Fibroblast of skin of right quadriceps (primary cell): ENCODE measurements at regions not wholly inside any gene's neighbourhood (a gene's known extent, or its start where the extent isn't known, plus 50 kb on each side); places are given as distances from the start of the nearest gene placed in this dataset.
A peak's percentile ranks its signal among the peaks of the same experiment; 100 is the strongest.

Experiments
- DNase-seq: peaks from one replicate; pipeline ENCODE4 v3.0.0-alpha.2; 2013

- DNase-seq: no peak
Measured at GRCh38 chr9:115966660-115967059, 186.9 kb upstream of the PAPPA start.

- no peak for DNase-seq
Measured at GRCh38 chr9:115969096-115969495, 184.5 kb upstream of the PAPPA start.

DNA sequence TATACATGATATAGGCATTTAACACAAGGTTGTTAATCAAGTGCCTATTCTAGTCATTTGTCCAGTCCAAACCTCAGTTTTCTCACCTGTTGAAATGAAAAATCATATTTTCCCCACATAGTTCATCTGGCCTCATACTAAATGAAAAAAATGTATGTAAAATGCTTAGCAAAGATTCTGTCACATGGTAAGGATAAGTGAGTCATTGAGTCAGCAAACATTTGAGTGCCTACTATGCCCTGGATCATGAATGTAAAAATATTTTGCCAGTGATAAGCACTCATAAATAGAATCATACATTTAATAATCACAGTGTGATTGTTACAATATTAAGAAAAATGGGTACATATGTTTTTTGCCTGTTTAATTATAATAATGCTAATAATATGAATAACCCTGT is 181.2 kb upstream of the PAPPA start:
- no peak for DNase-seq

GRCh38 chr9:115972843-115973595 is 180.6 kb upstream of the PAPPA start:
- DNase-seq: peak; percentile 51

GRCh38 chr9:115976781-115977180 is 176.8 kb upstream of the PAPPA start:
- no peak for DNase-seq

DNA sequence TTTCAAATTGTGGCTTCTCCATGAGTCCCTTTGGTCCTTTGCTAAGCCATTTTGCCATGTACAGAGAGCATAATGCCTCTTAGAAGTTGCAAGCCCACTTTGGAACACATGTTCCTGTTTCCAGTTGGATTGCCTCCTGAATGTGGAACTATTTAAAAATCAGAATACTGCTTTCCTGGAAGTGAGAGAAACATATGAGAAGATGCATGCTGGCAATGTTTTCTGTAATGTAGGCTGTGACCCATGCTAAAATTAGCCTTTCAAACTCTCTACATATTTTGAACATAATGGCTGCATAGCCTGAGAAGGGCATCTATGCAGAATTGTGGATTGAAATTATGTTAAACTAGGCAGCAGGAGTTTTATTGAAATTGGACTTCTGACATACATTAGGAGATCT is 175.5 kb upstream of the PAPPA start:
- no peak for DNase-seq

- DNase-seq: peak; percentile 43
Measured at GRCh38 chr9:115978659-115979096, 174.9 kb upstream of the PAPPA start.

- DNase-seq: no peak
Measured at GRCh38 chr9:115980054-115980453, 173.5 kb upstream of the PAPPA start.

DNA sequence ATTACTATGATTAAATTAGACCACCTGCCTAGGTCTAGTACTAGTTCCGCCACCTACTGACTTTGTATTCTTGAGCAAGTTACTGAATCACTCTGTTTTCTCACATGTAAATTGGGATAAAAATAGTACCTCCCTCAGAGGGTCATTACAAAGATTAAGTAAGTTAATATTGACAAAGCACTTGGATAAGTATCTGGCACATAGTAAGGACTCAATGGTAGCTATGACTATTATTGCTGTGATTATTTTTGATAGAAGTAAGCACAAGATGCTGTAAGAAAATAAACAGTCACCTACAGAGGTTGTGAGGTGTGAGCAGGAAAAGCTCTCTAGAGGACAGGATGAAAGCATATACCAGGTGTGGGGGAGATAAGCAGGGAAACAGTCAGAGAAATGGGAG is 173.1 kb upstream of the PAPPA start:
- DNase-seq: no peak

GRCh38 chr9:115980976-115981375 is 172.6 kb upstream of the PAPPA start:
- no peak for DNase-seq

- no peak for DNase-seq
Measured at GRCh38 chr9:115983366-115983765, 170.2 kb upstream of the PAPPA start.

DNA sequence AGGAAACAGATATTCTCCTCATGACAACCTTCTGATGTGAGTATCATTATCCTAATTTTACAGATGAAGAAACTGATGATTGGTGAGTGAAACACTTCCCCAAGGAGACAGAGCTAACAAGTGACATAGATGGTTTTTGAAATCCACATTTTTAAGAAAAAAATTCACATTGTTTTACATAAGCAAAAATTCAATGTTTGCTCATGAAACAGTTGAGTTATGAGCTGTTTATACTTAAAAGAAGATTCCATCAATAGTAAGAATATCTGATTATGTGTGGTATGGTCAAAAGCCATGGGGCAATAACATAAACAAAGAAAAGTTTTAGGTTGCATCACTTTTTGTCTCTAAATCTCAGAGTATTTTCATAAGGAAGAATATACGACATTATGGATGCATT is 167.9 kb upstream of the PAPPA start:
- DNase-seq: no peak

GRCh38 chr9:115986508-115986907 is 167.1 kb upstream of the PAPPA start:
- DNase-seq: no peak

DNA sequence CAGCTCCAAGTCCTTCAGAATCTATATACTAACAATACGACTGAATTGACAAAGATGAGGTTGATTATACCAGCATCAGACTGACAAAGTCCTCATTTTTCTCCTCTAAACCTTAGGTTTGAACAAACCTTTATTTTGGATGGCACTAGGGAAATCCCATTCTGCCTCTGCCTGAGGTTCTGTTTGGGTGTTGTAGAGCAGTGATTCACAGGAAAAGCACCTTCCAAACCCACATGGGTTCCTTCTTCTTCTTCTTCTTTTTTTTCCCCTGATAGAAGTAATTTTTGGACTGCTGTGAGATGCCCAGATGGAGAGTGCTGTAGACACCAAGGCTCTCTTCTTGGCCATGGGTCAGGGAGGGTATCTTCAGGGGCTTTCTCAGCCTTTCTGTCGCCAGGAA is 164.9 kb upstream of the PAPPA start:
- no peak for DNase-seq

DNA sequence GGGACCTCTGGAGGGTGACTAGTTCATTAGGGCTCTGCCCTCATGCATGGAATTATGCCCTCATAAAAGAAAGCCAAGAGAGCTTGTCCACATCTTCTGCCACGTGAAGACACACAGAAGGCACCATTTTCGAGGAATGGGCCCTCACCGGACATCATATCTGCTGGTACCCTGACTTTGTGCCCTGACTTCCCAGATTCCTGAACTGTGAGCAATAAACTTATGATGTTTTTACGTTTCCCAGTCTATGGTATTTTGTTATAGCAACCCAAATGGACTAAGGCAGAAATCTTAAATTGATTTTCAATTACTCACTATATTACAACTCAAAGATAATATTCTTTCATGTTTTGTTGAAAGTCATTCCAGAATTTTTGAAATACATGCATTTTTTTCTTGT is 163.8 kb upstream of the PAPPA start:
- no peak for DNase-seq

DNA sequence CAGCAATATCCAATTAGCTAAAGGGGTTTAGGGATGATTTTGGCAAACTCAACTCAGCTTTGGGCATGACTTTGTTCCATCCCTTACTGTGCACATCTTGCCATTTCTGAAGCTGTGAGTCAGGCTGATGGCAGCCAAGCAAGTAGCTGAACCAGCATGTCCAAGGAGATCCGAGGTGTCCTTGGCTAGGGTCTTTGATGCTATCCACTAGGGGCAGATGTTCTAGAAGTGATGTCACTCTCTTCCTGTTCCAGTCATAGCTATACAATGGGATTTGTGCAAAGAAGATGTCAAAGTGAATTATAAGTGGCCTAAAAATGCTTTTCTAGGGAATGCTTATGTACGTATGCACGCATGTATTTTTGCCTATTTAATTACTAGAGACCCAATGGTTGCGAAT is 160.8 kb upstream of the PAPPA start:
- DNase-seq: peak; percentile 90

DNA sequence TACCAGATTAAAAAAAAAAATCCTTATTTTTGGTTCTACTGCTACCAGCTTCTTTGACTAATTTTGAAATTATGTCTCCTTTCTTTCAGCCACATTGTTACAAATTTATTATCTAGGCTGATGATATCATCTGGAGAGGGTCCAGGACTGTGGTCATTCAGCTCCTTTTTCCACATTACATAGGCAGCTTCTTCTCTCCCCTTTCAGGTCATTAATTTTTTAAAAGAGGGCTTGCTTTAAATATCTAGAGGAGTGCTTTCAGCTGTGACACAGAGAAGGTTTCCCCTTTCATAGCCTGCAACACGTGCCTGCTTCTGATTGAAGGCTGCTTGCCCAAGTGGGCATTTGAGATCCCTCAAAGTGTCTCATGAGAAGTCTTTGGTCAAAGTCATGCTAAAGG is 155.7 kb upstream of the PAPPA start:
- peak; percentile 93 for DNase-seq

DNA sequence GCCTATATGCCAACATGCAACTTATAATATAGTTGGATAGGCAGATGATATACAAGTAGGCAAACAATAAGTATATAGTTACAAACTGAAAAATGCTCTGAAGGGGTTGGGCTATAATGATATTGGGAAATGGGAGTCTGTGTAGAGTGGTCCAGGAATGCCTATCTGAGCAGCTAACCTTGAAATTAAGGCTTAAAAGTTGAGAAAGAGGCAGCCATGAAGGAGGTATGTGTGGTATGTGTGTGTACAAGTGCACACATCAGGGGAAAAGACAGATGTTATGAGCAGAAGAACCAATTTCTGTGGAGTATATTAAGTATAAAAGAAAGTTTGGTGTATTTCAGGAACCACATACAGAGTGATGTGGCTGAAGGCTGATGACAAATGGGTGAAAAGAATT is 154.9 kb upstream of the PAPPA start:
- DNase-seq: peak; percentile 60

- DNase-seq: peak; percentile 70
Measured at GRCh38 chr9:115999498-115999897, 154.1 kb upstream of the PAPPA start.

- no peak for DNase-seq
Measured at GRCh38 chr9:116000748-116001329, 152.8 kb upstream of the PAPPA start.

GRCh38 chr9:116002181-116002580 is 151.4 kb upstream of the PAPPA start:
- no peak for DNase-seq

- peak; percentile 58 for DNase-seq
Measured at GRCh38 chr9:116002624-116003023, 151.0 kb upstream of the PAPPA start.

GRCh38 chr9:116003397-116003796 is 150.2 kb upstream of the PAPPA start:
- peak; percentile 65 for DNase-seq

DNA sequence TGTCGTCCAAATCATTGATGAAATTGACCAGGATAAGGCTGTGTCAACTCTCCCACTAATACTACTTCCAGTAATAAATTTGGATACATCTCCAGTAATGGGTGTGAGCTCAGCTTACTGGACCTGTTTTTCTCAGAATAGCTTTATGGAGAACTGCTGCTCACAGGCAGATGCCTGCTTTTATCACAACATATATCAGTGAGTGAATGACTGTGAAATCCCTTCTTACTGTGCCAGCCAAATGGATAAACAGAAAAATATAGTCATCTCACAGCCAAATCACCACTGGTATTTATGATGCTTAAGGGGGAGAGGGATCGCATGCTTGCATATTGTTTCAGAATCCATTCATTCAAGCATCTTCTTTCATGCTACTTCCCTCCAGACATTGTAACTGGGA is 148.4 kb upstream of the PAPPA start:
- no peak for DNase-seq

GRCh38 chr9:116007824-116008223 is 145.8 kb upstream of the PAPPA start:
- DNase-seq: no peak
